ENCODE measurements at regions not wholly inside any gene's neighbourhood (a gene's known extent, or its start where the extent isn't known, plus 50 kb on each side); places are given as distances from the start of the nearest gene placed in this dataset.

DNA sequence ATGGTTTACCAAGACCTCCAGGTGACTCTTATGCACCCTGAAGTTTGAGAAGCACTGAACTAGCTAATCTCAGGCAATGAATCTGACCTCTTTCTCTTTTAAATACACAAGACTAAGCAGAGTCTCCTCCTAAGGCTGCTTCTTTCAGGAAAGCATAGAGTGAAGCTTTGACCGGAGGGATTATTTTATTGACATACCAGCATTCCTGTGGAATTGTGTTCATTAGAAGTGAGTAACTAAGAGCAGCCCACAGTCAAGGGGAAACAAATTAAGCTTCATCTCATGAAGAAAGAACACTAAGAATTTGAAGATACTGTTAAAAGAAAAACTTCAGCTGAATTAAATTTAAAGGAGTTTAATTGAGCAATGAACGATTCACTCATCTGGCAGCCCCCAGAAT lies 963.5 kb downstream of the NTRK3 start:
- TF ChIP-seq, protein P1, sequence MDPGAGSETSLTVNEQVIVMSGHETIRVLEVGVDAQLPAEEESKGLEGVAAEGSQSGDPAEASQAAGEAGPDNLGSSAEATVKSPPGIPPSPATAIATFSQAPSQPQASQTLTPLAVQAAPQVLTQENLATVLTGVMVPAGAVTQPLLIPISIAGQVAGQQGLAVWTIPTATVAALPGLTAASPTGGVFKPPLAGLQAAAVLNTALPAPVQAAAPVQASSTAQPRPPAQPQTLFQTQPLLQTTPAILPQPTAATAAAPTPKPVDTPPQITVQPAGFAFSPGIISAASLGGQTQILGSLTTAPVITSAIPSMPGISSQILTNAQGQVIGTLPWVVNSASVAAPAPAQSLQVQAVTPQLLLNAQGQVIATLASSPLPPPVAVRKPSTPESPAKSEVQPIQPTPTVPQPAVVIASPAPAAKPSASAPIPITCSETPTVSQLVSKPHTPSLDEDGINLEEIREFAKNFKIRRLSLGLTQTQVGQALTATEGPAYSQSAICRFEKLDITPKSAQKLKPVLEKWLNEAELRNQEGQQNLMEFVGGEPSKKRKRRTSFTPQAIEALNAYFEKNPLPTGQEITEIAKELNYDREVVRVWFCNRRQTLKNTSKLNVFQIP (CRISPR knock-in tag; IDR thresholded peaks at IDR 0.05; ENCODE audit: borderline replicate concordance, low read depth) = no peak
- TF ChIP-seq OSR1 (CRISPR knock-in tag; IDR thresholded peaks at IDR 0.05) = no peak
- no peak for TF ChIP-seq RARB (CRISPR knock-in tag; IDR thresholded peaks at IDR 0.05)
- no peak for TF ChIP-seq TOX (CRISPR knock-in tag; IDR thresholded peaks at IDR 0.05; ENCODE audit: borderline replicate concordance)
- no peak for TF ChIP-seq ZNF565 (CRISPR knock-in tag; conservative IDR thresholded peaks at IDR 0.05; ENCODE audit: low read depth)
- TF ChIP-seq ZFP3 (CRISPR knock-in tag; IDR thresholded peaks at IDR 0.05) = no peak
- TF ChIP-seq ZFP30 (CRISPR knock-in tag; IDR thresholded peaks at IDR 0.05) = no peak
- no peak for TF ChIP-seq ZNF70 (CRISPR knock-in tag; IDR thresholded peaks at IDR 0.05)
- TF ChIP-seq ZNF8 (CRISPR knock-in tag; IDR thresholded peaks at IDR 0.05) = no peak
- TF ChIP-seq, protein P2, sequence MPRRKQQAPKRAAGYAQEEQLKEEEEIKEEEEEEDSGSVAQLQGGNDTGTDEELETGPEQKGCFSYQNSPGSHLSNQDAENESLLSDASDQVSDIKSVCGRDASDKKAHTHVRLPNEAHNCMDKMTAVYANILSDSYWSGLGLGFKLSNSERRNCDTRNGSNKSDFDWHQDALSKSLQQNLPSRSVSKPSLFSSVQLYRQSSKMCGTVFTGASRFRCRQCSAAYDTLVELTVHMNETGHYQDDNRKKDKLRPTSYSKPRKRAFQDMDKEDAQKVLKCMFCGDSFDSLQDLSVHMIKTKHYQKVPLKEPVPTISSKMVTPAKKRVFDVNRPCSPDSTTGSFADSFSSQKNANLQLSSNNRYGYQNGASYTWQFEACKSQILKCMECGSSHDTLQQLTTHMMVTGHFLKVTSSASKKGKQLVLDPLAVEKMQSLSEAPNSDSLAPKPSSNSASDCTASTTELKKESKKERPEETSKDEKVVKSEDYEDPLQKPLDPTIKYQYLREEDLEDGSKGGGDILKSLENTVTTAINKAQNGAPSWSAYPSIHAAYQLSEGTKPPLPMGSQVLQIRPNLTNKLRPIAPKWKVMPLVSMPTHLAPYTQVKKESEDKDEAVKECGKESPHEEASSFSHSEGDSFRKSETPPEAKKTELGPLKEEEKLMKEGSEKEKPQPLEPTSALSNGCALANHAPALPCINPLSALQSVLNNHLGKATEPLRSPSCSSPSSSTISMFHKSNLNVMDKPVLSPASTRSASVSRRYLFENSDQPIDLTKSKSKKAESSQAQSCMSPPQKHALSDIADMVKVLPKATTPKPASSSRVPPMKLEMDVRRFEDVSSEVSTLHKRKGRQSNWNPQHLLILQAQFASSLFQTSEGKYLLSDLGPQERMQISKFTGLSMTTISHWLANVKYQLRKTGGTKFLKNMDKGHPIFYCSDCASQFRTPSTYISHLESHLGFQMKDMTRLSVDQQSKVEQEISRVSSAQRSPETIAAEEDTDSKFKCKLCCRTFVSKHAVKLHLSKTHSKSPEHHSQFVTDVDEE (CRISPR knock-in tag; IDR thresholded peaks at IDR 0.05) = no peak
- TF ChIP-seq CSDC2 (CRISPR knock-in tag; IDR thresholded peaks at IDR 0.05) = no peak
- TF ChIP-seq, protein P3, sequence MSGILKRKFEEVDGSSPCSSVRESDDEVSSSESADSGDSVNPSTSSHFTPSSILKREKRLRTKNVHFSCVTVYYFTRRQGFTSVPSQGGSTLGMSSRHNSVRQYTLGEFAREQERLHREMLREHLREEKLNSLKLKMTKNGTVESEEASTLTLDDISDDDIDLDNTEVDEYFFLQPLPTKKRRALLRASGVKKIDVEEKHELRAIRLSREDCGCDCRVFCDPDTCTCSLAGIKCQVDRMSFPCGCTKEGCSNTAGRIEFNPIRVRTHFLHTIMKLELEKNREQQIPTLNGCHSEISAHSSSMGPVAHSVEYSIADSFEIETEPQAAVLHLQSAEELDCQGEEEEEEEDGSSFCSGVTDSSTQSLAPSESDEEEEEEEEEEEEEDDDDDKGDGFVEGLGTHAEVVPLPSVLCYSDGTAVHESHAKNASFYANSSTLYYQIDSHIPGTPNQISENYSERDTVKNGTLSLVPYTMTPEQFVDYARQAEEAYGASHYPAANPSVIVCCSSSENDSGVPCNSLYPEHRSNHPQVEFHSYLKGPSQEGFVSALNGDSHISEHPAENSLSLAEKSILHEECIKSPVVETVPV (CRISPR knock-in tag; IDR thresholded peaks at IDR 0.05) = no peak
- TF ChIP-seq ZC3H10 (CRISPR knock-in tag; IDR thresholded peaks at IDR 0.05) = no peak
- TF ChIP-seq TCF4 (CRISPR knock-in tag; IDR thresholded peaks at IDR 0.05; ENCODE audit: borderline replicate concordance) = no peak
- TF ChIP-seq, protein P4, sequence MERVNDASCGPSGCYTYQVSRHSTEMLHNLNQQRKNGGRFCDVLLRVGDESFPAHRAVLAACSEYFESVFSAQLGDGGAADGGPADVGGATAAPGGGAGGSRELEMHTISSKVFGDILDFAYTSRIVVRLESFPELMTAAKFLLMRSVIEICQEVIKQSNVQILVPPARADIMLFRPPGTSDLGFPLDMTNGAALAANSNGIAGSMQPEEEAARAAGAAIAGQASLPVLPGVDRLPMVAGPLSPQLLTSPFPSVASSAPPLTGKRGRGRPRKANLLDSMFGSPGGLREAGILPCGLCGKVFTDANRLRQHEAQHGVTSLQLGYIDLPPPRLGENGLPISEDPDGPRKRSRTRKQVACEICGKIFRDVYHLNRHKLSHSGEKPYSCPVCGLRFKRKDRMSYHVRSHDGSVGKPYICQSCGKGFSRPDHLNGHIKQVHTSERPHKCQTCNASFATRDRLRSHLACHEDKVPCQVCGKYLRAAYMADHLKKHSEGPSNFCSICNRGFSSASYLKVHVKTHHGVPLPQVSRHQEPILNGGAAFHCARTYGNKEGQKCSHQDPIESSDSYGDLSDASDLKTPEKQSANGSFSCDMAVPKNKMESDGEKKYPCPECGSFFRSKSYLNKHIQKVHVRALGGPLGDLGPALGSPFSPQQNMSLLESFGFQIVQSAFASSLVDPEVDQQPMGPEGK (CRISPR knock-in tag; IDR thresholded peaks at IDR 0.05; ENCODE audit: borderline replicate concordance) = no peak
- TF ChIP-seq, protein P5, sequence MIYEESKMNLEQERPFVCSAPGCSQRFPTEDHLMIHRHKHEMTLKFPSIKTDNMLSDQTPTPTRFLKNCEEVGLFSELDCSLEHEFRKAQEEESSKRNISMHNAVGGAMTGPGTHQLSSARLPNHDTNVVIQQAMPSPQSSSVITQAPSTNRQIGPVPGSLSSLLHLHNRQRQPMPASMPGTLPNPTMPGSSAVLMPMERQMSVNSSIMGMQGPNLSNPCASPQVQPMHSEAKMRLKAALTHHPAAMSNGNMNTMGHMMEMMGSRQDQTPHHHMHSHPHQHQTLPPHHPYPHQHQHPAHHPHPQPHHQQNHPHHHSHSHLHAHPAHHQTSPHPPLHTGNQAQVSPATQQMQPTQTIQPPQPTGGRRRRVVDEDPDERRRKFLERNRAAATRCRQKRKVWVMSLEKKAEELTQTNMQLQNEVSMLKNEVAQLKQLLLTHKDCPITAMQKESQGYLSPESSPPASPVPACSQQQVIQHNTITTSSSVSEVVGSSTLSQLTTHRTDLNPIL (CRISPR knock-in tag; IDR thresholded peaks at IDR 0.05; ENCODE audit: low read depth) = no peak
- no peak for TF ChIP-seq ISL1 (CRISPR knock-in tag; IDR thresholded peaks at IDR 0.05)
- TF ChIP-seq GLIS3 (CRISPR knock-in tag; IDR thresholded peaks at IDR 0.05) = no peak
- ATAC-seq = no peak

DNA sequence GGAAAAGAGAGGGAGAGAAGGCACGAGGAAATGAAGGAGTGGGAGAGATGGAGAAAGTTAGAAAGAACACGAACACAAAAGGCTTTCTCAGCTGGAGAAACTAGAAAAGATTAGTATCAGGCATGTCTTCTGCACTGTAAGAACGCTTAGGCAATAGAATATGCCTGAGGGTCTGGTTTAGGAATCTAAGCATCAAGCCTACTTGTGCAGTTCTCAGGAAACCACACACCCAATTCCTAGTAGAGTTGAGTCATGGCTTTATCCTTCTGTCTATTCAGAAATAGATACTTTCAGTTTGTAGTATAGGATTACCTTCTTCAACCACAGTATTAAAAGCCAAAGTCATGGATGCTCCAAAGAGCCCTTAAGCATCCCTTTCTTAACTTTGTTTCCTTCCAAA lies 969.4 kb downstream of the NTRK3 start:
- peak; percentile 35; the same call in 1 of the 3 replicates for ATAC-seq
- TF ChIP-seq ZFP3 (CRISPR knock-in tag; IDR thresholded peaks at IDR 0.05) = no peak
- TF ChIP-seq RARB (CRISPR knock-in tag; IDR thresholded peaks at IDR 0.05) = no peak
- TF ChIP-seq ESRRG (CRISPR knock-in tag; IDR thresholded peaks at IDR 0.05) = no peak
- TF ChIP-seq ZC3H10 (CRISPR knock-in tag; IDR thresholded peaks at IDR 0.05) = no peak
- TF ChIP-seq SNAI2 (CRISPR knock-in tag; IDR thresholded peaks at IDR 0.05) = no peak
- no peak for TF ChIP-seq ARNTL (CRISPR knock-in tag; IDR thresholded peaks at IDR 0.05; ENCODE audit: borderline replicate concordance, low read depth)
- TF ChIP-seq ZNF8 (CRISPR knock-in tag; IDR thresholded peaks at IDR 0.05) = no peak
- TF ChIP-seq, protein P4 (CRISPR knock-in tag; IDR thresholded peaks at IDR 0.05; ENCODE audit: borderline replicate concordance) = no peak
- TF ChIP-seq, protein P1 (CRISPR knock-in tag; IDR thresholded peaks at IDR 0.05; ENCODE audit: borderline replicate concordance, low read depth) = no peak
- TF ChIP-seq ZNF565 (CRISPR knock-in tag; conservative IDR thresholded peaks at IDR 0.05; ENCODE audit: low read depth) = no peak
- TF ChIP-seq, protein P3 (CRISPR knock-in tag; IDR thresholded peaks at IDR 0.05) = no peak
- no peak for TF ChIP-seq OSR1 (CRISPR knock-in tag; IDR thresholded peaks at IDR 0.05)
- no peak for TF ChIP-seq BACH2 (CRISPR knock-in tag; IDR thresholded peaks at IDR 0.05; ENCODE audit: borderline replicate concordance)
- TF ChIP-seq ZNF70 (CRISPR knock-in tag; IDR thresholded peaks at IDR 0.05) = no peak

Data from SK-N-SH treated with all-trans-retinoic acid at 6 μM for 48 hours (cell line).